ENCODE measurements at regions not wholly inside any gene's neighbourhood (a gene's known extent, or its start where the extent isn't known, plus 50 kb on each side); places are given as distances from the start of the nearest gene placed in this dataset.

- no peak overlapping the region for H2AFZ ChIP-seq
- no peaks in the 10 kb centered on the region for H3K36me3 ChIP-seq (ENCODE audit: insufficient read depth)
- no peaks in the 10 kb centered on the region for H3K9me3 Mint-ChIP-seq
- H3K4me3 ChIP-seq = no peak overlapping the region
- no peaks in the 10 kb centered on the region for H3F3A ChIP-seq (replicated peaks; ENCODE audit: low read depth)
- peaks cover 24% of the 10 kb centered on the region for H3K4me1 ChIP-seq (ENCODE audit: insufficient read depth)
- no peak overlapping the region for H3K27ac Mint-ChIP-seq
- H3K79me2 ChIP-seq (replicated peaks; ENCODE audit: insufficient read depth) = no peaks in the 10 kb centered on the region
- peak overlapping the region; percentile 25; the same call in 1 of the 2 replicates for H3K4me2 ChIP-seq
- no peak overlapping the region for H3K4me3 Mint-ChIP-seq
- H3K4me1 Mint-ChIP-seq = peaks cover 29% of the 10 kb centered on the region
- H3K27me3 ChIP-seq (ENCODE audit: insufficient read depth) = no peaks in the 10 kb centered on the region
- no peaks in the 10 kb centered on the region for H3K9me2 ChIP-seq (ENCODE audit: insufficient read depth)
- H4K20me1 ChIP-seq (replicated peaks; ENCODE audit: insufficient read depth) = no peaks in the 10 kb centered on the region
- no peak overlapping the region for H3K27ac ChIP-seq (ENCODE audit: low read depth)
- TF ChIP-seq ZNF331 (CRISPR knock-in tag; IDR thresholded peaks at IDR 0.05; ENCODE audit: low read depth) = no peak
- no peak for TF ChIP-seq JUNB (IDR thresholded peaks at IDR 0.05; ENCODE audit: unreplicated experiment)
- TF ChIP-seq REST (IDR thresholded peaks at IDR 0.05; ENCODE audit: unreplicated experiment) = no peak
- TF ChIP-seq EZH2phosphoT487 (IDR thresholded peaks at IDR 0.05; ENCODE audit: unreplicated experiment) = no peak
- TF ChIP-seq ZNF114 (CRISPR knock-in tag; IDR thresholded peaks at IDR 0.05) = no peak
- no peak for TF ChIP-seq NANOG (IDR thresholded peaks at IDR 0.05; ENCODE audit: borderline replicate concordance)
- TF ChIP-seq ZNF462 (CRISPR knock-in tag; IDR thresholded peaks at IDR 0.05) = no peak
- TF ChIP-seq, protein P1, sequence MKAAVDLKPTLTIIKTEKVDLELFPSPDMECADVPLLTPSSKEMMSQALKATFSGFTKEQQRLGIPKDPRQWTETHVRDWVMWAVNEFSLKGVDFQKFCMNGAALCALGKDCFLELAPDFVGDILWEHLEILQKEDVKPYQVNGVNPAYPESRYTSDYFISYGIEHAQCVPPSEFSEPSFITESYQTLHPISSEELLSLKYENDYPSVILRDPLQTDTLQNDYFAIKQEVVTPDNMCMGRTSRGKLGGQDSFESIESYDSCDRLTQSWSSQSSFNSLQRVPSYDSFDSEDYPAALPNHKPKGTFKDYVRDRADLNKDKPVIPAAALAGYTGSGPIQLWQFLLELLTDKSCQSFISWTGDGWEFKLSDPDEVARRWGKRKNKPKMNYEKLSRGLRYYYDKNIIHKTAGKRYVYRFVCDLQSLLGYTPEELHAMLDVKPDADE (IDR thresholded peaks at IDR 0.05) = no peak
- no peak for TF ChIP-seq EZH2 (IDR thresholded peaks at IDR 0.05; ENCODE audit: low read depth, unreplicated experiment)
- TF ChIP-seq POLR2AphosphoS5 (IDR thresholded peaks at IDR 0.05; ENCODE audit: low read depth) = no peak
- TF ChIP-seq, protein P2, sequence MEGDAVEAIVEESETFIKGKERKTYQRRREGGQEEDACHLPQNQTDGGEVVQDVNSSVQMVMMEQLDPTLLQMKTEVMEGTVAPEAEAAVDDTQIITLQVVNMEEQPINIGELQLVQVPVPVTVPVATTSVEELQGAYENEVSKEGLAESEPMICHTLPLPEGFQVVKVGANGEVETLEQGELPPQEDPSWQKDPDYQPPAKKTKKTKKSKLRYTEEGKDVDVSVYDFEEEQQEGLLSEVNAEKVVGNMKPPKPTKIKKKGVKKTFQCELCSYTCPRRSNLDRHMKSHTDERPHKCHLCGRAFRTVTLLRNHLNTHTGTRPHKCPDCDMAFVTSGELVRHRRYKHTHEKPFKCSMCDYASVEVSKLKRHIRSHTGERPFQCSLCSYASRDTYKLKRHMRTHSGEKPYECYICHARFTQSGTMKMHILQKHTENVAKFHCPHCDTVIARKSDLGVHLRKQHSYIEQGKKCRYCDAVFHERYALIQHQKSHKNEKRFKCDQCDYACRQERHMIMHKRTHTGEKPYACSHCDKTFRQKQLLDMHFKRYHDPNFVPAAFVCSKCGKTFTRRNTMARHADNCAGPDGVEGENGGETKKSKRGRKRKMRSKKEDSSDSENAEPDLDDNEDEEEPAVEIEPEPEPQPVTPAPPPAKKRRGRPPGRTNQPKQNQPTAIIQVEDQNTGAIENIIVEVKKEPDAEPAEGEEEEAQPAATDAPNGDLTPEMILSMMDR (conservative IDR thresholded peaks at IDR 0.05; ENCODE audit: low read depth in 2 of 2) = no peak
- TF ChIP-seq STAT1 (IDR thresholded peaks at IDR 0.05; ENCODE audit: unreplicated experiment) = no peak
- no peak for TF ChIP-seq CREB1 (CRISPR knock-in tag; IDR thresholded peaks at IDR 0.05; ENCODE audit: low read depth)
- ATAC-seq = peak; percentile 58
- no peak for DNase-seq (ENCODE audit: low spot score)
- H3K36me3 Mint-ChIP-seq (ENCODE audit: low read depth) = no peaks in the 10 kb centered on the region
- no peaks in the 10 kb centered on the region for H3K27me3 Mint-ChIP-seq (ENCODE audit: insufficient read depth, low read depth, poor library complexity)
Measured at GRCh38 chr1:90509225-90510048, 207.7 kb downstream of the BARHL2 start.

Data from GM23338 (cell line).